HT1080 (cell line): ENCODE measurements at regions not wholly inside any gene's neighbourhood (a gene's known extent, or its start where the extent isn't known, plus 50 kb on each side); places are given as distances from the start of the nearest gene placed in this dataset.
"Not testable (repeated sequence)": the region's sequence is repeated elsewhere in the genome, so short reads cannot be mapped to it uniquely, and the experiment has no call there.

ENCODE experiments used
- DNase-seq: peaks from one replicate; pipeline ENCODE4 v3.0.0-alpha.2; 2015; ENCODE audit warnings: low read depth

- no peak for DNase-seq
These were observed 589.9 kb downstream of the MATN1 start for GRCh38 chr1:30133414-30134055.

GRCh38 chr1:30132602-30133286 is 590.6 kb downstream of the MATN1 start:
- no peak for DNase-seq

GRCh38 chr1:30130566-30130965 is 592.8 kb downstream of the MATN1 start:
- not testable (repeated sequence) for DNase-seq

GRCh38 chr1:30130099-30130498 is 593.3 kb downstream of the MATN1 start:
- no peak for DNase-seq

- no peak for DNase-seq
These were observed 593.8 kb downstream of the MATN1 start for GRCh38 chr1:30129421-30130055.

GRCh38 chr1:30129001-30129408 is 594.4 kb downstream of the MATN1 start:
- no peak for DNase-seq

GRCh38 chr1:30126848-30127247 is 596.5 kb downstream of the MATN1 start:
- DNase-seq = no peak

- DNase-seq = no peak
These were observed 597.6 kb downstream of the MATN1 start for GRCh38 chr1:30125821-30126170.

- no peak for DNase-seq
These were observed 598.2 kb downstream of the MATN1 start for GRCh38 chr1:30125021-30125820.

GRCh38 chr1:30123896-30124295 is 599.5 kb downstream of the MATN1 start:
- DNase-seq = no peak

GRCh38 chr1:30123036-30123435 is 600.3 kb downstream of the MATN1 start:
- DNase-seq = no peak

GRCh38 chr1:30120245-30121000 is 603.0 kb downstream of the MATN1 start:
- no peak for DNase-seq

- DNase-seq = no peak
These were observed 605.7 kb downstream of the MATN1 start for GRCh38 chr1:30117685-30118084.

GRCh38 chr1:30111431-30111830 is 612.0 kb downstream of the MATN1 start:
- peak; percentile 14 for DNase-seq

GRCh38 chr1:30110846-30111245 is 612.5 kb downstream of the MATN1 start:
- no peak for DNase-seq

GRCh38 chr1:30109853-30110252 is 613.5 kb downstream of the MATN1 start:
- no peak for DNase-seq

- DNase-seq = no peak
These were observed 615.2 kb downstream of the MATN1 start for GRCh38 chr1:30108186-30108585.

- peak; percentile 22 for DNase-seq
These were observed 617.3 kb downstream of the MATN1 start for GRCh38 chr1:30106125-30106524.

GRCh38 chr1:30104551-30104950 is 618.8 kb downstream of the MATN1 start:
- DNase-seq = no peak

- no peak for DNase-seq
These were observed 619.5 kb downstream of the MATN1 start for GRCh38 chr1:30103708-30104411.

- DNase-seq = no peak
These were observed 620.8 kb downstream of the MATN1 start for GRCh38 chr1:30102605-30103004.
